ENCODE measurements at regions not wholly inside any gene's neighbourhood (a gene's known extent, or its start where the extent isn't known, plus 50 kb on each side); places are given as distances from the start of the nearest gene placed in this dataset.

- TF ChIP-seq BHLHE40 (IDR thresholded peaks at IDR 0.05; ENCODE audit: borderline replicate concordance) (no peak), ELF4 (IDR thresholded peaks at IDR 0.05) (no peak), FOXM1 (IDR thresholded peaks at IDR 0.05; ENCODE audit: borderline replicate concordance) (no peak), SP1 (IDR thresholded peaks at IDR 0.05) (no peak)
- CTCF ChIA-PET: no interaction called here
- no peak for DNase-seq (ENCODE audit: extremely low spot score)
- POLR2A ChIA-PET: no interaction called here
Observed at GRCh38 chr2:66896131-66896530, 461.2 kb downstream of the MEIS1 start.

DNA sequence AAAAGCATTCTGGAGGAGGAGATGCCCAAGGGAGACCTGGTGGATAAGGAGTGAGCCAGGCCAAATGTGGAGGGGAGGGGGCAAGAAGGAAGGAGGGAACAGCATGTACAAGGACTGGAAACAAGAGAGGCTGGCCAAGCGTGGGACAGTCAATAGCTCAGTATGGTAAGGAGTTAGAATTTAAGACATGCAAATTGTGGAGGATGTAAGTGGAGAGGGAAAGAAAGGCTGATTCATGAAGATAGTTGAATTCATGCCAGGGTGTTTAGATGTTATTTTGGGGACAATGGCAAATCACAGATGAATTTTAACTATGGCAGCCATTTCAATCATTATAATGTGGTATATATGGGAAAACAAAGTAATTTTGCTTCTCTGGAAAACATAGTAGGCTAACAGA is 462.3 kb downstream of the MEIS1 start:
- POLR2A ChIA-PET: no interaction called here
- CTCF ChIA-PET: no interaction called here
- no peak for TF ChIP-seq BHLHE40 (IDR thresholded peaks at IDR 0.05; ENCODE audit: borderline replicate concordance)
- DNase-seq (ENCODE audit: extremely low spot score): no peak

GRCh38 chr2:66897691-66898150 is 462.8 kb downstream of the MEIS1 start:
- TF ChIP-seq ZNF384 (IDR thresholded peaks at IDR 0.05): no peak
- TF ChIP-seq TARDBP (IDR thresholded peaks at IDR 0.05): no peak
- no peak for TF ChIP-seq FOXK2 (IDR thresholded peaks at IDR 0.05)
- TF ChIP-seq L3MBTL2 (conservative IDR thresholded peaks at IDR 0.05): no peak
- no peak for TF ChIP-seq NFRKB (IDR thresholded peaks at IDR 0.05)
- no peak for TF ChIP-seq CTBP1 (IDR thresholded peaks at IDR 0.05; ENCODE audit: borderline replicate concordance)
- ChIA-PET CTCF (no interaction called here), POLR2A (no interaction called here)
- DNase-seq (ENCODE audit: extremely low spot score): no peak

DNA sequence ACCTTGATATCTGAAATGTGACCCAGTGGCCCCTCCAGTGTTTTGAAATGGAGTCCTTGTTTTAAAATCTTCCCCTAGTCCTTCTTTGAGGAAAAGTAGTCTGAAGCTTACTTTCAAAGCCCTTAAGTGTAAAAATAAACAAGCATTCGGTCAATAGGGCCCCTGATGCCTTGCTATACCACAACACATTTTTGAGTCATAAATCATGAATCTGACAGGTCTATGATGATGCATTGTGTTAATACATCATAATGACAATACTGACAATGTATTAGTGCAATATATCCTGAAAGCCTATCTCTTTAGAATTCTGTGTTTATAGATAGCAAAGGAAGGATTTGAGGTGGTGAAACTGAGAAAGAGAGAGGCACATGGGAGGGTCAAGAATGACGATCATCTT is 464.2 kb downstream of the MEIS1 start:
- TF ChIP-seq FOXA1 (IDR thresholded peaks at IDR 0.05) (no peak), ZNF384 (IDR thresholded peaks at IDR 0.05) (no peak), ELF4 (IDR thresholded peaks at IDR 0.05) (no peak), LEF1 (IDR thresholded peaks at IDR 0.05; ENCODE audit: borderline replicate concordance) (no peak)
- TF ChIP-seq, protein P1, sequence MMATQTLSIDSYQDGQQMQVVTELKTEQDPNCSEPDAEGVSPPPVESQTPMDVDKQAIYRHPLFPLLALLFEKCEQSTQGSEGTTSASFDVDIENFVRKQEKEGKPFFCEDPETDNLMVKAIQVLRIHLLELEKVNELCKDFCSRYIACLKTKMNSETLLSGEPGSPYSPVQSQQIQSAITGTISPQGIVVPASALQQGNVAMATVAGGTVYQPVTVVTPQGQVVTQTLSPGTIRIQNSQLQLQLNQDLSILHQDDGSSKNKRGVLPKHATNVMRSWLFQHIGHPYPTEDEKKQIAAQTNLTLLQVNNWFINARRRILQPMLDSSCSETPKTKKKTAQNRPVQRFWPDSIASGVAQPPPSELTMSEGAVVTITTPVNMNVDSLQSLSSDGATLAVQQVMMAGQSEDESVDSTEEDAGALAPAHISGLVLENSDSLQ (IDR thresholded peaks at IDR 0.05): peak; percentile 92
- CTCF ChIA-PET: no interaction called here
- DNase-seq (ENCODE audit: extremely low spot score): no peak
- POLR2A ChIA-PET: no interaction called here

GRCh38 chr2:66899648-66900047 is 464.7 kb downstream of the MEIS1 start:
- no peak for DNase-seq (ENCODE audit: extremely low spot score)

GRCh38 chr2:66901344-66901743 is 466.4 kb downstream of the MEIS1 start:
- DNase-seq (ENCODE audit: extremely low spot score): no peak
- ChIA-PET POLR2A (no interaction called here), CTCF (no interaction called here)
- TF ChIP-seq, protein P1 (IDR thresholded peaks at IDR 0.05): no peak
- no peak for TF ChIP-seq BHLHE40 (IDR thresholded peaks at IDR 0.05; ENCODE audit: borderline replicate concordance)
- TF ChIP-seq FOXK2 (IDR thresholded peaks at IDR 0.05): no peak
- TF ChIP-seq FOXM1 (IDR thresholded peaks at IDR 0.05; ENCODE audit: borderline replicate concordance): no peak
- no peak for TF ChIP-seq ARNT (IDR thresholded peaks at IDR 0.05)
- TF ChIP-seq TARDBP (IDR thresholded peaks at IDR 0.05): no peak
- no peak for TF ChIP-seq NFRKB (IDR thresholded peaks at IDR 0.05)
- no peak for TF ChIP-seq ELF4 (IDR thresholded peaks at IDR 0.05)
- TF ChIP-seq SP1 (IDR thresholded peaks at IDR 0.05): no peak
- TF ChIP-seq HDGF (IDR thresholded peaks at IDR 0.05; ENCODE audit: borderline replicate concordance): no peak
- no peak for TF ChIP-seq LEF1 (IDR thresholded peaks at IDR 0.05; ENCODE audit: borderline replicate concordance)
- no peak for TF ChIP-seq SUZ12 (IDR thresholded peaks at IDR 0.05)

More at GRCh38 chr2:66899648-66900047, 464.7 kb downstream of the MEIS1 start:
- TF ChIP-seq, protein P1 (IDR thresholded peaks at IDR 0.05): no peak
- no peak for TF ChIP-seq ARNT (IDR thresholded peaks at IDR 0.05)
- TF ChIP-seq SUZ12 (IDR thresholded peaks at IDR 0.05): no peak
- TF ChIP-seq L3MBTL2 (conservative IDR thresholded peaks at IDR 0.05): no peak
- TF ChIP-seq HDGF (IDR thresholded peaks at IDR 0.05; ENCODE audit: borderline replicate concordance): no peak
- no peak for TF ChIP-seq LEF1 (IDR thresholded peaks at IDR 0.05; ENCODE audit: borderline replicate concordance)
- TF ChIP-seq FOXM1 (IDR thresholded peaks at IDR 0.05; ENCODE audit: borderline replicate concordance): no peak
- TF ChIP-seq BHLHE40 (IDR thresholded peaks at IDR 0.05; ENCODE audit: borderline replicate concordance): no peak
- no peak for TF ChIP-seq FOXK2 (IDR thresholded peaks at IDR 0.05)
- TF ChIP-seq ZNF384 (IDR thresholded peaks at IDR 0.05): no peak
- no peak for TF ChIP-seq CTBP1 (IDR thresholded peaks at IDR 0.05; ENCODE audit: borderline replicate concordance)
- no peak for TF ChIP-seq FOXA1 (IDR thresholded peaks at IDR 0.05)
- no peak for TF ChIP-seq NFRKB (IDR thresholded peaks at IDR 0.05)
- POLR2A ChIA-PET: no interaction called here
- CTCF ChIA-PET: no interaction called here

GRCh38 chr2:66903183-66903582 is 468.3 kb downstream of the MEIS1 start:
- POLR2A ChIA-PET: no interaction called here
- CTCF ChIA-PET: no interaction called here
- TF ChIP-seq LEF1 (IDR thresholded peaks at IDR 0.05; ENCODE audit: borderline replicate concordance) (no peak), ZNF384 (IDR thresholded peaks at IDR 0.05) (no peak), FOXA1 (IDR thresholded peaks at IDR 0.05) (no peak), FOXM1 (IDR thresholded peaks at IDR 0.05; ENCODE audit: borderline replicate concordance) (no peak), ELF4 (IDR thresholded peaks at IDR 0.05) (no peak), SP1 (IDR thresholded peaks at IDR 0.05) (no peak), SUZ12 (IDR thresholded peaks at IDR 0.05) (no peak), FOXK2 (IDR thresholded peaks at IDR 0.05) (no peak), CTBP1 (IDR thresholded peaks at IDR 0.05; ENCODE audit: borderline replicate concordance) (no peak), TARDBP (IDR thresholded peaks at IDR 0.05) (no peak), L3MBTL2 (conservative IDR thresholded peaks at IDR 0.05) (no peak), BHLHE40 (IDR thresholded peaks at IDR 0.05; ENCODE audit: borderline replicate concordance) (no peak), HDGF (IDR thresholded peaks at IDR 0.05; ENCODE audit: borderline replicate concordance) (no peak), NFRKB (IDR thresholded peaks at IDR 0.05) (no peak), ARNT (IDR thresholded peaks at IDR 0.05) (no peak)
- TF ChIP-seq, protein P1 (IDR thresholded peaks at IDR 0.05): no peak
- no peak for DNase-seq (ENCODE audit: extremely low spot score)

Measured in HEK293T (cell line).